ENCODE measurements at regions not wholly inside any gene's neighbourhood (a gene's known extent, or its start where the extent isn't known, plus 50 kb on each side); places are given as distances from the start of the nearest gene placed in this dataset.

GRCh38 chr2:144642131-144642530 lies 122.2 kb upstream of the ZEB2 start:
- Histone ChIP-seq H3K4me2 (ENCODE audit: low read length) (no peak overlapping the region), H3K9ac (ENCODE audit: low read length) (no peak overlapping the region), H3K79me2 (ENCODE audit: insufficient read depth, low read length) (no peaks in the 10 kb centered on the region), H3K36me3 (ENCODE audit: control insufficient read depth in 1 of 2, insufficient read depth in 2 of 2, low read length in 2 of 2) (no peaks in the 10 kb centered on the region), H4K20me1 (ENCODE audit: insufficient read depth) (no peaks in the 10 kb centered on the region), H2AFZ (ENCODE audit: low read depth, low read length, poor library complexity, severe bottlenecking) (no peak overlapping the region), H3K9me3 (ENCODE audit: control insufficient read depth in 1 of 2, insufficient read depth in 1 of 2, low read depth in 1 of 2, low read length in 2 of 2) (no peaks in the 10 kb centered on the region), H3K9me2 (ENCODE audit: insufficient read depth) (no peaks in the 10 kb centered on the region), H3K27ac (ENCODE audit: low read depth, low read length) (no peak overlapping the region), H3K4me1 (ENCODE audit: control insufficient read depth in 1 of 2, insufficient read depth in 2 of 2, low read length in 2 of 2) (no peaks in the 10 kb centered on the region), H3K4me3 (replicated peaks in 1 of 2; ENCODE audit: low read depth in 1 of 2, low read length in 2 of 2) (no peak overlapping the region), H3K27me3 (ENCODE audit: insufficient read depth, low read length) (no peaks in the 10 kb centered on the region)
- BruUV-seq (replicated peaks): no TSS peak
- DNase-seq (ENCODE audit: low read depth, low spot score): no peak
- TF ChIP-seq CEBPB (IDR thresholded peaks at IDR 0.05; ENCODE audit: low read depth): no peak
- TF ChIP-seq POLR2AphosphoS5 (IDR thresholded peaks at IDR 0.05; ENCODE audit: low read depth, low read length): no peak
- TF ChIP-seq SP1 (IDR thresholded peaks at IDR 0.05; ENCODE audit: low read depth): no peak
- TF ChIP-seq JUND (IDR thresholded peaks at IDR 0.05): no peak
- no peak for TF ChIP-seq TCF7L2 (IDR thresholded peaks at IDR 0.05; ENCODE audit: borderline replicate concordance, extremely low read depth, insufficient read depth, insufficient read length)
- no peak for TF ChIP-seq ZBTB33 (IDR thresholded peaks at IDR 0.05; ENCODE audit: extremely low read depth, insufficient replicate concordance, low read length)
- no peak for TF ChIP-seq POLR2A (IDR thresholded peaks at IDR 0.05; ENCODE audit: borderline replicate concordance, extremely low read depth, insufficient read depth, insufficient read length)
- no peak for TF ChIP-seq RAD21 (IDR thresholded peaks at IDR 0.05; ENCODE audit: low read depth)
- TF ChIP-seq EGR1 (IDR thresholded peaks at IDR 0.05; ENCODE audit: low read depth): no peak
- no peak for TF ChIP-seq ZNF274 (IDR thresholded peaks at IDR 0.05; ENCODE audit: low read depth, low read length)
- TF ChIP-seq REST (IDR thresholded peaks at IDR 0.05; ENCODE audit: low read depth): no peak
- TF ChIP-seq CBX3 (IDR thresholded peaks at IDR 0.05; ENCODE audit: low read depth): no peak
- no peak for TF ChIP-seq YY1 (IDR thresholded peaks at IDR 0.05; ENCODE audit: extremely low read depth, insufficient replicate concordance, low read depth, low read length)
- no peak for TF ChIP-seq MAX (IDR thresholded peaks at IDR 0.05)
- no peak for TF ChIP-seq CTCF (IDR thresholded peaks at IDR 0.05 in 2 of 3, conservative IDR thresholded peaks at IDR 0.05 in 1 of 3; ENCODE audit: borderline replicate concordance in 1 of 3, insufficient read depth in 1 of 3, low read depth in 2 of 3, low read length in 2 of 3)
- TF ChIP-seq ELF1 (IDR thresholded peaks at IDR 0.05; ENCODE audit: borderline replicate concordance, low read depth): no peak
- no peak for TF ChIP-seq EZH2 (IDR thresholded peaks at IDR 0.05)
- TF ChIP-seq FOSL1 (IDR thresholded peaks at IDR 0.05; ENCODE audit: low read depth): no peak
- TF ChIP-seq SIN3A (IDR thresholded peaks at IDR 0.05; ENCODE audit: low read depth): no peak
- intact Hi-C loops (cut with micrococcal nuclease): no loop called here
- ChIA-PET POLR2A (no interaction called here), CTCF (no interaction called here), RAD21 (ENCODE audit: low non-redundant PET in 1 of 2, low total read pairs in 2 of 2, uncharacterized antibody in 2 of 2, unreplicated experiment in 2 of 2) (no interaction called here)
- ATAC-seq: no peak
